HepG2 (cell line): ENCODE measurements at regions not wholly inside any gene's neighbourhood (a gene's known extent, or its start where the extent isn't known, plus 50 kb on each side); places are given as distances from the start of the nearest gene placed in this dataset.

ENCODE experiments used
- ATAC-seq: fragments of 200-7000 bp; cut with Tn5 transposase; 3 replicates; pipeline ENCODE4 v1.9.1; 2020; ENCODE audit warnings: mild to moderate bottlenecking, moderate library complexity
- BruUV-seq: library from RNA; stranded (reverse); fragments of 400-500 nt; replicated peaks from 2 replicates; lab custom pipeline; 2021; lab: Mats Ljungman, UMichigan
- CTCF ChIA-PET: fragments of 300-600 bp; formaldehyde crosslinking; extraction: SDS; loops from one replicate; lab custom pipeline; 2021; ENCODE audit warnings: low total read pairs, inconsistent platforms, low intra/inter-chr PET ratio; lab: Yijun Ruan, JAX
- POLR2A ChIA-PET: fragments of 350-600 bp; sonication (Branson Sonifier 250); formaldehyde crosslinking; loops from one replicate; lab custom pipeline; 2020; ENCODE audit warnings: antibody characterized with exemption, inconsistent platforms; lab: Yijun Ruan, JAX
- DNase-seq: peaks from one replicate; pipeline ENCODE4 v3.0.0-alpha.2; 2015; ENCODE audit warnings: low spot score
- FAIRE-seq: peaks from 3 replicates; lab custom pipeline; 2011; peaks lifted over from hg19 to GRCh38; lab: Jason Lieb, UNC
- H2AFZ ChIP-seq: one replicate; pipeline ENCODE4 v1.6.1; 2011; ENCODE audit warnings: low read length, inconsistent platforms
- H3K27ac ChIP-seq: fragments of 300-600 bp; 3 replicates; pipeline ENCODE4 v1.8.0; 2011; ENCODE audit warnings: mixed run types, mild to moderate bottlenecking, mixed read lengths, low read length, inconsistent platforms; ENCODE audit not compliant: insufficient read depth; ENCODE audit errors: extremely low read length
- H3K27me3 ChIP-seq, 2 experiments: fragments of 200-600 bp in 1 of 2; 2 replicates in 1 of 2; 3 replicates in 1 of 2; pipeline versions ENCODE4 v1.6.0 to v1.8.0; 2011; ENCODE audit warnings: low read length in 2 of 2, mild to moderate bottlenecking in 2 of 2, moderate library complexity in 2 of 2, inconsistent platforms in 1 of 2; ENCODE audit not compliant: insufficient read depth in 2 of 2, control insufficient read depth in 1 of 2
- H3K36me3 ChIP-seq, 2 experiments: fragments of 200-600 bp in 1 of 2; replicated peaks in 1 of 2; 2 replicates in 1 of 2; 3 replicates in 1 of 2; pipeline versions ENCODE4 v1.5.1 to v1.8.0; 2011; ENCODE audit warnings: low read length in 2 of 2, inconsistent platforms in 1 of 2; ENCODE audit not compliant: insufficient read depth in 2 of 2, control insufficient read depth in 1 of 2
- H3K4me1 ChIP-seq: 2 replicates; pipeline ENCODE4 v1.5.1; 2012; ENCODE audit warnings: low read length, inconsistent platforms; ENCODE audit not compliant: insufficient read depth
- H3K4me2 ChIP-seq: 2 replicates; pipeline ENCODE4 v1.6.0; 2011; ENCODE audit warnings: low read depth, low read length, inconsistent platforms
- H3K4me3 ChIP-seq, 3 experiments: fragments of 200-600 bp in 1 of 3; sonication (generic), shearing (Covaris generic) in 1 of 3; replicated peaks in 1 of 3; 2 replicates each; pipeline ENCODE4 v1.5.1; 2011 to 2016; ENCODE audit warnings: low read length in 3 of 3, inconsistent platforms in 2 of 3, low read depth in 2 of 3, mild to moderate bottlenecking in 2 of 3, control low read depth in 1 of 3, mixed read lengths in 1 of 3; ENCODE audit not compliant: insufficient read depth in 1 of 3
- H3K79me2 ChIP-seq: one replicate; pipeline ENCODE4 v1.6.1; 2011; ENCODE audit warnings: low read length, inconsistent platforms; ENCODE audit not compliant: insufficient read depth
- H3K9ac ChIP-seq: 2 replicates; pipeline ENCODE4 v1.6.0; 2011; ENCODE audit warnings: mild to moderate bottlenecking, low read depth, low read length, inconsistent platforms; ENCODE audit not compliant: insufficient read depth
- H3K9me3 ChIP-seq: 2 replicates; pipeline ENCODE4 v1.5.1; 2012; ENCODE audit warnings: mild to moderate bottlenecking, low read length
- H4K20me1 ChIP-seq: 2 replicates; pipeline ENCODE4 v1.6.0; 2011; ENCODE audit warnings: inconsistent platforms, mild to moderate bottlenecking, low read length, moderate library complexity; ENCODE audit not compliant: insufficient read depth
- CREM ChIP-seq, 2 experiments: sonication (generic) in 1 of 2; formaldehyde crosslinking in 1 of 2; IDR thresholded peaks; 2 replicates each; pipeline versions ENCODE4 v1.4.0 to v1.6.1; 2016 to 2020; ENCODE audit warnings: antibody characterized with exemption in 1 of 2, mild to moderate bottlenecking in 1 of 2, missing genetic modification reagents in 1 of 2
- ETV6 ChIP-seq: sonication (generic); formaldehyde crosslinking; conservative IDR thresholded peaks from 2 replicates; pipeline ENCODE4 v1.4.0; 2020; ENCODE audit warnings: missing genetic modification reagents
- IRF9 ChIP-seq: sonication (generic); formaldehyde crosslinking; IDR thresholded peaks from 2 replicates; pipeline ENCODE4 v1.8.0; 2022; ENCODE audit warnings: missing genetic modification reagents, mild to moderate bottlenecking, borderline replicate concordance
- MAX ChIP-seq: IDR thresholded peaks from 2 replicates; pipeline ENCODE4 v1.6.1; 2012; ENCODE audit warnings: inconsistent platforms
- RFX1 ChIP-seq: fragments of 450-650 bp; IDR thresholded peaks from 2 replicates; pipeline ENCODE4 v1.6.1; 2017
- RFXAP ChIP-seq: sonication (generic); formaldehyde crosslinking; IDR thresholded peaks from 2 replicates; pipeline ENCODE4 v1.4.0; 2020; ENCODE audit warnings: missing genetic modification reagents, borderline replicate concordance
- SP140L ChIP-seq: sonication (generic); formaldehyde crosslinking; IDR thresholded peaks from 2 replicates; pipeline ENCODE4 v1.4.0; 2020; ENCODE audit warnings: missing genetic modification reagents, borderline replicate concordance
- TSC22D2 ChIP-seq: sonication (generic); formaldehyde crosslinking; IDR thresholded peaks from 2 replicates; pipeline ENCODE4 v1.5.1; 2020; ENCODE audit warnings: missing genetic modification reagents, mild to moderate bottlenecking, borderline replicate concordance
- ZNF317 ChIP-seq: sonication (generic); formaldehyde crosslinking; IDR thresholded peaks from 2 replicates; pipeline ENCODE4 v1.5.0; 2020; ENCODE audit warnings: mild to moderate bottlenecking, missing genetic modification reagents
- ZNF550 ChIP-seq: sonication (generic); formaldehyde crosslinking; IDR thresholded peaks from 2 replicates; pipeline ENCODE4 v1.4.0; 2020; ENCODE audit warnings: mild to moderate bottlenecking, missing genetic modification reagents, borderline replicate concordance
- WGBS: methylation state at CpG from one replicate; pipeline ENCODE4 v1.1.6; 2017; ENCODE audit warnings: low lambda C conversion rate; 5-methylcytosine and 5-hydroxymethylcytosine counted together
- in situ Hi-C: cut with HindIII; loops from 2 replicates; pipeline ENCODE4 v1.10.0; 2017; ENCODE audit warnings: low pct_unique_long_range_greater_than_20kb; ENCODE audit not compliant: extremely low pct_ligation_motif_present
- intact Hi-C: fragments of 100-400 bp; cut with micrococcal nuclease; formaldehyde crosslinking; loops from one replicate; pipeline ENCODE4 v1.10.0; 2022; ENCODE audit not compliant: unreplicated experiment

GRCh38 chr5:6545770-6546690, 86.8 kb downstream of the NSUN2 start:
- peaks cover 0 to 10% of the 10 kb centered on the region in 2 experiments; a peak in 3 of 5 replicates for H3K27me3 ChIP-seq
- no peak overlapping the region for H2AFZ ChIP-seq
- no peaks in the 10 kb centered on the region for H3K9me3 ChIP-seq
- H3K4me2 ChIP-seq = no peak overlapping the region
- ChIA-PET POLR2A (no interaction called here), CTCF (no interaction called here)
- no peak for DNase-seq
- in situ Hi-C loops = no loop called here
- no peak overlapping the region for H3K4me3 ChIP-seq
- H3K9ac ChIP-seq = no peak overlapping the region
- H4K20me1 ChIP-seq = no peaks in the 10 kb centered on the region
- H3K36me3 ChIP-seq = no peaks in the 10 kb centered on the region
- TF ChIP-seq IRF9 (CRISPR knock-in tag) = no peak
- TF ChIP-seq CREM (IDR thresholded peaks at IDR 0.05) = no peak
- no peak for TF ChIP-seq CREM (CRISPR knock-in tag; IDR thresholded peaks at IDR 0.05)
- TF ChIP-seq ZNF550 (CRISPR knock-in tag) = no peak
- TF ChIP-seq ETV6 (CRISPR knock-in tag) = no peak
- no peak for TF ChIP-seq TSC22D2 (CRISPR knock-in tag)
- TF ChIP-seq ZNF317 (CRISPR knock-in tag) = no peak
- no peak for TF ChIP-seq MAX
- no peak for TF ChIP-seq RFX1
- no peak for TF ChIP-seq SP140L
- TF ChIP-seq RFXAP (CRISPR knock-in tag) = no peak
- no peaks in the 10 kb centered on the region for H3K4me1 ChIP-seq
- intact Hi-C loops = no loop called here
- ATAC-seq = no peak
- no peaks in the 10 kb centered on the region for H3K79me2 ChIP-seq
- no peak for FAIRE-seq
- no peak overlapping the region for H3K27ac ChIP-seq
- BruUV-seq = no TSS peak
- WGBS = 26% methylated on average over 21 of the region's 24 CpGs
